ENCODE measurements at regions not wholly inside any gene's neighbourhood (a gene's known extent, or its start where the extent isn't known, plus 50 kb on each side); places are given as distances from the start of the nearest gene placed in this dataset.
"Not testable (repeated sequence)": the region's sequence is repeated elsewhere in the genome, so short reads cannot be mapped to it uniquely, and the experiment has no call there.

DNA sequence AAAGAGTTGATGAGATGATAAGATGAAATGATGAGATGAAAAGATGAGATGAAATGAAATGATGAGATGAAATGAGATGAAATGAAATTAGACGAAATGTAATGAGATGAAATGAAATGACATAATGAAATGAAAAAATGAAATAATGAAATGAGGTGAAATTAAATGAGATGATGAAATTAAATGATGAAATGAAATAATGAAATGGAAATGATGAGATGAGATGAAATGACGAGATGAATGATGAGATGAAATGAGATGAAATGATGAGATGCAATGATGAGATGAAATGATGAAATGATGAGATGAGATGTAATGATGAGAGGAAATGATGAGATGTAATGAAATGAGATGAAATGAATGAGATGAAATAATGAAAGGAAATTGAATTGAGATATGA is 339.3 kb upstream of the PLGLB1 start:
- not testable (repeated sequence) for DNase-seq (ENCODE audit: low read depth)

DNA sequence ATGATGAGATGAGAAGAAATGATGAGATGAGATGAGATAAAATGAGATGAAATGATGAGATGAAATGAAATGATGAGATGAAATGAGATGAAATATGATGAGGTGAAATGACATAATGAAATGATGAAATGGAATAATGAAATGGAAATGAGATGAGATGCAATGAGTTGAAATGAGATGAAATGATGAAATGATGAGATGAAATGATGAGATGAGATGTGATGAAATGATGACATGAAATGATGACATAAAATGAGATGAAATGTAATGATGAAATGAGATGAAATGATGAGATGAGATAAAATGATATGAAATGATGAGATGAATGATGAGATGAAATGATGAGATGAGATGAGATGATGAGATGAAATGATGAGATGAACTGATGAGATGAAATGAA is 340.2 kb upstream of the PLGLB1 start:
- DNase-seq (ENCODE audit: low read depth); H3K4me3 ChIP-seq (ENCODE audit: low read depth, low read length): not testable (repeated sequence)

More for the DNA sequence above, 339.3 kb upstream of the PLGLB1 start:
- H3K4me3 ChIP-seq (ENCODE audit: low read depth, low read length) = not testable (repeated sequence)

DNA sequence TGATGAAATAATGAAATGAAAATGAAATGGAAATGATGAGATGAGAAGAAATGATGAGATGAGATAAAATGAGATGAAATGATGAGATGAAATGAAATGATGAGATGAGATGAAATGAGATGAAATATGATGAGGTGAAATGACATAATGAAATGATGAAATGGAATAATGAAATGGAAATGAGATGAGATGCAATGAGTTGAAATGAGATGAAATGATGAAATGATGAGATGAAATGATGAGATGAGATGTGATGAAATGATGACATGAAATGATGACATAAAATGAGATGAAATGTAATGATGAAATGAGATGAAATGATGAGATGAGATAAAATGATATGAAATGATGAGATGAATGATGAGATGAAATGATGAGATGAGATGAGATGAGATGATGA is 342.7 kb upstream of the PLGLB1 start:
- H3K4me3 ChIP-seq (ENCODE audit: low read depth, low read length); DNase-seq (ENCODE audit: low read depth): not testable (repeated sequence)

DNA sequence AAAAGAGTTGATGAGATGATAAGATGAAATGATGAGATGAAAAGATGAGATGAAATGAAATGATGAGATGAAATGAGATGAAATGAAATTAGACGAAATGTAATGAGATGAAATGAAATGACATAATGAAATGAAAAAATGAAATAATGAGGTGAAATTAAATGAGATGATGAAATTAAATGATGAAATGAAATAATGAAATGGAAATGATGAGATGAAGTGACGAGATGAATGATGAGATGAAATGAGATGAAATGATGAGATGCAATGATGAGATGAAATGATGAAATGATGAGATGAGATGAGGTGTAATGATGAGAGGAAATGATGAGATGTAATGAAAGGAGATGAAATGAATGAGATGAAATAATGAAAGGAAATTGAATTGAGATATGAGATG is 343.4 kb upstream of the PLGLB1 start:
- not testable (repeated sequence) for H3K4me3 ChIP-seq (ENCODE audit: low read depth, low read length); DNase-seq (ENCODE audit: low read depth)

DNA sequence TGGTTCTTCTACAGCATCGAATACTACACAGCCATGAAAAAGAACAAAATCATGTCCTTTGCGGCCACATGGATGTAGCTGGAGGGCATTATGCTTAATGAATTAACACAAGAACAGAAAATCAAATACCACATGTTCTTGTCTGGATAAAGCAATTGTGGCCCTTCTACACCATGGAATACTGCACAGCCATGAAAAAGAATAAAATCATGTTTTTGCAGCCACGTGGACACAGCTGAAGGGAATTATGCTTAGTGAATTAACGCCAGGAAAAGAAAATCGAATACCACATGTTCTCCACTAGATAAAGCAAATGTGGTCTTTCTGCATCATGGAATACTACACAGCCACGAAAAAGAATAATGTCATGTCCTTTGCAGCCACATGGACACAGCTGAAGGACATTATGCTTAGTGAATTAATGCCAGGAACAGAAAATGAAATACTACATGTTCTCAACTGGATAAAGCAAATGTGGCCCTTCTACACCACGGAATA is 361.8 kb upstream of the PLGLB2 start:
- DNase-seq (ENCODE audit: low read depth); H3K4me3 ChIP-seq (ENCODE audit: low read depth, low read length): not testable (repeated sequence)

DNA sequence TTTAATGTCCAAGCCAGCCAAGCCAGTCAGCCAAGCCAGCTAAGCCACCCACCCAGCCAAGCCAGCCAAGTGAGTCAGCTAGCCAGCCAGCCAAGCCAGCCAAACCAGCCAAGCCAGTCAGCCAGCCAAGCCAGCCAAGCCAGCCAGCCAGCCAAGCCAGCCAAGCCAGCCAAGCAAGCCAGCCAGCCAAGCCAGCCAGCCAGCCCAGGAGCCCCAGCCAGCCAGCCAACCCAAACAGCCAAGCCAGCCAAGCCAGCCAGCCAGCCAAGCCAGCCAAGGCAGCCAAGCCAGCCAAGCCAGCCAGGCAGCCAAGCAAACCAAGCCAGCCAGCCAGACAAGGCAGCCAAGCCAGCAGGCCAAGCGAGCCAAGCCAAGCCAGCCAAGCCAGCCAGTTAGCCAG is 352.1 kb upstream of the PLGLB2 start:
- not testable (repeated sequence) for DNase-seq (ENCODE audit: low read depth); H3K4me3 ChIP-seq (ENCODE audit: low read depth, low read length)

DNA sequence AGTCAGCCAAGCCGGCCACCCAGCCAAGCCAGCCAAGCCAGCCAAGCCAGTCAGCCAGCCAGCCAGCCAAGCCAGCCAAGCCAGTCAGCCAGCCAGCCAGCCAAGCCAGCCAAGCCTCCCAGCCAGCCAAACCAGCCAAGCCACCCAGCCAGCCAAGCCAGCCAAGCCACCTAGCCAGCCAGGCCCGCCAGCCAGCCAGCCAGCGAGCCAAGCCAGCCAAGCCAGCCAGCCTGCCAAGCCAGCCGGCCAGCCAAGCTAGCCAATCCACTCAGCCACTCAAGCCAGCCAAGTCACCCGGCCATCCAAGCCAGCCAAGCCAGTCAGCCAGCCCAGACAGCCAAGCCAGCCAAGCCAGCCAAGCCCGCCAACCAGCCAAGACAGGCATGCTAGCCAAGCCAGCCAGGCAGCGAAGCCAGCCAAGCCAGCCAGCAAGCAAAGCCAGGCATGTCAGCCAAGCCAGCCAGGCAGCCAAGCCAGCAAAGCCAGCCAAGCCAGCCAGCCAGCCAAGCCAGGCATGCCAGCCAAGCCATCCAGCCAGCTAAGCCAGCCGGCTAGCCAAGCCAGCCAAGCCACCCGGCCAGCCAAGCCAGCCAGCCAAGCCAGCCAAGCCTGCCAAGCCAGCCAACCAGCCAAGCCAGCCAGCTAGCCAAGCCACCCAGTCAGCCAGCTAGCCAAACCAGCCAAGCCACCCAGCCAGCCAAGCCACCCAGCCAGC is 351.2 kb upstream of the PLGLB2 start:
- not testable (repeated sequence) for H3K4me3 ChIP-seq (ENCODE audit: low read depth, low read length); DNase-seq (ENCODE audit: low read depth)

DNA sequence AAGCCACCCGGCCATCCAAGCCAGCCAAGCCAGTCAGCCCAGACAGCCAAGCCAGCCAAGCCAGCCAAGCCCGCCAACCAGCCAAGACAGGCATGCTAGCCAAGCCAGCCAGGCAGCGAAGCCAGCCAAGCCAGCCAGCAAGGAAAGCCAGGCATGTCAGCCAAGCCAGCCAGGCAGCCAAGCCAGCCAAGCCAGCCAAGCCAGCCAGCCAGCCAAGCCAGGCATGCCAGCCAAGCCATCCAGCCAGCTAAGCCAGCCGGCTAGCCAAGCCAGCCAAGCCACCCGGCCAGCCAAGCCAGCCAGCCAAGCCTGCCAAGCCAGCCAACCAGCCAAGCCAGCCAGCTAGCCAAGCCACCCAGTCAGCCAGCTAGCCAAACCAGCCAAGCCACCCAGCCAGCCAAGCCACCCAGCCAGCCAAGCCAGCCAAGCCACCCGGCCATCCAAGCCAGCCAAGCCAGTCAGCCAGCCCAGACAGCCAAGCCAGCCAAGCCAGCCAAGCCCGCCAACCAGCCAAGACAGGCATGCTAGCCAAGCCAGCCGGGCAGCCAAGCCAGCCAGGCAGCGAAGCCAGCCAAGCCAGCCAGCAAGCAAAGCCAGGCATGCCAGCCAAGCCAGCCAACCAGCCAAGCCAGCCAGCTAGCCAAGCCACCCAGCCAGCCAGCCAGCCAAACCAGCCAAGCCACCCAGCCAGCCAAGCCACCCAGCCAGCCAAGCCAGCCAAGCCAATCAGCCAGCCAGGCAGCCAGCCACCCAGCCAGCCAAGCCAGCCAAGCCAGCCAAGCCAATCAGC is 350.4 kb upstream of the PLGLB2 start:
- not testable (repeated sequence) for DNase-seq (ENCODE audit: low read depth); H3K4me3 ChIP-seq (ENCODE audit: low read depth, low read length)

DNA sequence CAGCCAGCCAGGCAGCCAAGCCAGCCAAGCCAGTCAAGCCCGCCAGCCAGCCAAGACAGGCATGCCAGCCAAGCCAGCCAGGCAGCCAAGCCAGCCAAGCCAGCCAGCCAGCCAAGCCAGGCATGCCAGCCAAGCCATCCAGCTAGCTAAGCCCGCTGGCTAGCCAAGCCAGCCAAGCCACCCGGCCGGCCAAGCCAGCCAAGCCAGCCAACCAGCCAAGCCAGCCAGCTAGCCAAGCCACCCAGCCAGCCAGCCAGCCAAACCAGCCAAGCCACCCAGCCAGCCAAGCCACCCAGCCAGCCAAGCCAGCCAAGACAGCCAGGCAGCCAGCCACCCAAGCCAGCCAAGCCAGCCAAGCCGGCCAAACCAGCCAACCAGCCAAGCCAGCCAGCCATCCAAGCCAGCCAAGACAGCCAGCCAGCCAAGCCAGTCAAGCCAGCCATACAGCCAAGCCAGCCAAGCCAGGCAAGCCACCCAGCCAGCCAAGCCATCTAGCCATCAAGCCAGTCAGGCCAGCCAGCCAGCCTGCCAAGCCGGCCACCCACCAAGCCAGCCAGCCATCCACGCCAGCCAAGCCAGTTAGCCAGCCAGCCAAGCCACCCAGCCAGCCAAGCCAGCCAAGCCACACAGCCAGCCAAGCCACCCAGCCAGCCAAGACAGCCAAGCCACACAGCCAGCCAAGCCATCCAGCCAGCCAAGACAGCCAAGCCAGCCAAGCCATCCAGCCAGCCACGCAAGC is 349.2 kb upstream of the PLGLB2 start:
- not testable (repeated sequence) for DNase-seq (ENCODE audit: low read depth); H3K4me3 ChIP-seq (ENCODE audit: low read depth, low read length)

DNA sequence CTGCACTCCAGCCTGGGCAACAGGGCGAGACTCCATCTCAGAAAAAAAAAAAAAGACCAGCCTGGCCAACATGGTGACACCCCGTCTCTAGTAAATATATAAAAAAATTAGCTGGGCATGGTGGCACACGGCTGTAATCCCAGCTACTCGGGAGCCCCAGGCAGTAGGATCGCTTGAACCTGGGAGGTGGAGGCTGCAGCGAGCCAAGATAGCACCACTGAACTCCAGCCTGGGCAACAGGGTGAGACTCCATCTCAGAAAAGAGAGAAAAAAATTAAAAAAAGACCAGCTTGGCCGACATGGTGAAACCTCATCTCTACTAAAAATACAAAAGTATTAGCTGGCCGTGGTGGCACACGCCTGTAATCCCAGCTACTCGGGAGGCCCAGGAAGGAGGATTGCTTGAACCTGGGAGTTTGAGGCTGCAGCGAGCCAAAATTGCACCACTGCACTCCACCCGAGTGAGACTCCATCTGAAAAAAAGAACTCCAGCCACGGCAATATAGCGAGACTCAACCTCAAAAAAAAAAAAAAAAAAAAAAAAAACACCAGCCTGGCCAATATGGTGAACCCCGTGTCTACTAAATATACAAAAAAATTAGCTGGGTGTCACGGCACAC is 346.1 kb upstream of the PLGLB2 start:
- TF ChIP-seq, protein P1, sequence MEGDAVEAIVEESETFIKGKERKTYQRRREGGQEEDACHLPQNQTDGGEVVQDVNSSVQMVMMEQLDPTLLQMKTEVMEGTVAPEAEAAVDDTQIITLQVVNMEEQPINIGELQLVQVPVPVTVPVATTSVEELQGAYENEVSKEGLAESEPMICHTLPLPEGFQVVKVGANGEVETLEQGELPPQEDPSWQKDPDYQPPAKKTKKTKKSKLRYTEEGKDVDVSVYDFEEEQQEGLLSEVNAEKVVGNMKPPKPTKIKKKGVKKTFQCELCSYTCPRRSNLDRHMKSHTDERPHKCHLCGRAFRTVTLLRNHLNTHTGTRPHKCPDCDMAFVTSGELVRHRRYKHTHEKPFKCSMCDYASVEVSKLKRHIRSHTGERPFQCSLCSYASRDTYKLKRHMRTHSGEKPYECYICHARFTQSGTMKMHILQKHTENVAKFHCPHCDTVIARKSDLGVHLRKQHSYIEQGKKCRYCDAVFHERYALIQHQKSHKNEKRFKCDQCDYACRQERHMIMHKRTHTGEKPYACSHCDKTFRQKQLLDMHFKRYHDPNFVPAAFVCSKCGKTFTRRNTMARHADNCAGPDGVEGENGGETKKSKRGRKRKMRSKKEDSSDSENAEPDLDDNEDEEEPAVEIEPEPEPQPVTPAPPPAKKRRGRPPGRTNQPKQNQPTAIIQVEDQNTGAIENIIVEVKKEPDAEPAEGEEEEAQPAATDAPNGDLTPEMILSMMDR (IDR thresholded peaks at IDR 0.05; ENCODE audit: control insufficient read depth, extremely low read depth, insufficient read depth) = no peak
- no peak for DNase-seq (ENCODE audit: low read depth)
- no peak overlapping the region for H3K4me3 ChIP-seq (ENCODE audit: low read depth, low read length)

DNA sequence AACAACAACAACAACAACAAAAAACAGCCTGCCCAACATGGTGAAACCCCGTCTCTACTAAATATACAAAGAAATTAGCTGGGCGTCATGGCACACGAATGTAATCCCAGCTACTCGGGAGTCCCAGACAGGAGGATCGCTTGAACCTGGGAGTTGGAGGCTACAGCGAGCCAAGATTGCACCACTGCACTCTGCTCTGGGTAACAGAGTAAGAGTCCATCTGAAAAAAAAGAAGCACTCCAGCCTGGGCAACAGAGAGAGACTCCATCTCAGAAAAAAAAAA is 344.1 kb upstream of the PLGLB2 start:
- TF ChIP-seq, protein P1 (IDR thresholded peaks at IDR 0.05; ENCODE audit: control insufficient read depth, extremely low read depth, insufficient read depth) = no peak

DNA sequence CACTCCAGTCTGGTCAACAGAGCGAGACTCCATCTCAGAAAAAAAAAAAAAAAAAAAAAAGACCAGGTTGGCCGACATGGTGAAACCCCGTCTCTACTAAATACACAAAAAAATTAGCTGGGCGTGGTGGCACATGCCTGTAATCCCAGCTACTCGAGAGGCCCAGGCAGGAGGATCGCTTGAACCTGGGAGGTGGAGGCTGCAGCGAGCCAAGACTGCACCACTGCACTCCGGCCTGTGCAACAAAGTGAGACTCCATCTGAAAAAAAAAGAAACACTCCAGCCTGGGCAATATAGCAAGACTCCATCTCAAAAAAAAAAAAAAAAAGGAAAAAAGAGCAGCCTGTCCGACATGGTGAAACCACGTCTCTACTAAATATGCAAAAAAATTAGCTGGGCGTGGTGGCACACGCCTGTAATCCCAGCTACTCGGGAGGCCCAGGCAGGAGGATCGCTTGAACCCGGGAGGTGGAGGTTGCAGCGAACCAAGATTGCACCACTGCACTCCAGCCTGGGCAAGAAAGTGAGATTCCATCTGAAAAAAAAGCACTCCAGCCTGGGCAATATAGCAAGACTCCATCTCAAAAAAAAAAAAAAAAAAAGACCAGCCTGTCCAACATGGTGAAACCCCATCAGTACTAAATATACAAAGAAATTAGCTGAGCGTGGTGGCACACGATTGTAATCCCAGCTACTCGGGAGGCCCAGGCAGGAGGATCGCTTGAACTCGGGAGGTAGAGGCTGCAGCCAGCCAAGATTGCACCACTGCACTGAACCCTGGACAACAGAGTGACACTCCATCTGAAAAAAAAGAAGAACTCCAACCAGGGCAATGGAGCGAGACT is 343.3 kb upstream of the PLGLB2 start:
- not testable (repeated sequence) for DNase-seq (ENCODE audit: low read depth); H3K4me3 ChIP-seq (ENCODE audit: low read depth, low read length)

More for the DNA sequence above, 344.1 kb upstream of the PLGLB2 start:
- H3K4me3 ChIP-seq (ENCODE audit: low read depth, low read length) = no peak overlapping the region
- DNase-seq (ENCODE audit: low read depth) = no peak

DNA sequence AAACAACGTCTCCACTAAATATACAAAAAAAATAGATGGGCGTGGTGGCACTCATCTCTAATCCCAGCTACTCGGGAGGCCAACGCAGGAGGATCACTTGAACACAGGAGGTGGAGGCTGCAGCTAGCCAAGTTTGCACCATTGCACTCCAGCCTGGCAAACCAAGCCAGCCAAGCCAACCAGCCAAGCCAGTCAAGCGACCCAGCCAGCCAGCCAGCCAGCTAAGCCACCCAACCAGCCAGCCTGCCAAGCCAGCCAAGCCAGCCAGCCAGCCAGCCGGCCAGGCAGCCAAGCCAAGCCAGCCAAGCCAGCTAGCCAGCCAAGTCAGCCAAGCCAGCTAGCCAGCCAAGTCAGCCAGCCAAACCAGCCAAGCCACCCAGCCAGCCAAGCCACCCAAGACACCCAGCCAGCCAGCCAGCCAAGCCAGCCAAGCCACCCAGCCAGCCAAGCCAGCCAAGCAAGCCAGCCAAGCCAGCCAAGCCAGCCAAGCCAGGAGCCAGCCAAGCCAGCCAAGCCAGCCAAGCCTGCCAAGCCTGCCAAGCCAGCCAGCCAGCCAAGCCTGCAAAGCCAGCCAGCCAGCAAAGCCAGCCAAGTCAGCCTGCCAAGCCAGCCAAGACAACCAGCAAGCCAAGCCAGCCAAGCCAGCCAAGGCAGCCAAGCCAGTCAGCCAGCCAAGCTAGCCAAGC is 342.2 kb upstream of the PLGLB2 start:
- H3K4me3 ChIP-seq (ENCODE audit: low read depth, low read length); DNase-seq (ENCODE audit: low read depth): not testable (repeated sequence)

DNA sequence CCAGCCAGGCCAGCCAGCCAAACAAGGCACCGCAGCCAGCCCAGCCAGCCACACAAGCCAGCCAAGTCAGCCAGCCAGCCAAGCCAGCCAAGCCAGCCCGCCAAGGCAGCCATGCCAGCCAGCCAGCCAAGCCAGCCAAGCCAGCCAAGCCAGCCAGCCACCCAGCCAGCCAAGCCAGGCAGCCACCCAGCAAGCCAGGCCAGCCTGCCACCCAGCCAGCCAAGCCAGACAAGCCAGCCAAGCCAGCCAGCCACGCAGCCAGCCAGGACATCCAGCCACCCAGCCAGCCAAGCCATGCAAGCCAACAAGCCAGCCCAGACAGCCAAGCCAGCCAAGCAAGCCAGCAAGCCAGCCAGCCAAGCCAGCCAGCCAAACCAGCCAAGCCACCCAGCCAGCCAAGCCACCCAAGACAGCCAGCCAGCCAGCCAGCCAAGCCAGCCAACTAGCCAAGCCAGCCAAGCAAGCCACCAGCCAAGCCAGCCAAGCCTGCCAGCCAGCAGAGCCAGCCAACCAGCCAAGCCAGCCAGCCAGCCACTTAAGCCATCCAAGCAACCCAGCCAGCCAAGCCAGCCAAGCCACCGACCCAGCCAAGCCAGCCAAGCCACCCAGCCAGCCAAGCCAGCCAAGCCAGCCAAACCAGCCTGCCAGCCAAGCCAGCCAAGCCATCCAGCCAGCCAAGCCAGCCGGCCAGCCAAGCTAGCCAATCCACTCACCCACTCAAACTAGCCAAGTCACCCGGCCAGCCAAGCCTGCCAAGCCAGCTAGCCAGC is 341.3 kb upstream of the PLGLB2 start:
- DNase-seq (ENCODE audit: low read depth) = not testable (repeated sequence)

More for the DNA sequence above, 341.3 kb upstream of the PLGLB2 start:
- not testable (repeated sequence) for H3K4me3 ChIP-seq (ENCODE audit: low read depth, low read length)
